Mesendoderm (in vitro differentiated cells): ENCODE measurements at regions not wholly inside any gene's neighbourhood (a gene's known extent, or its start where the extent isn't known, plus 50 kb on each side); places are given as distances from the start of the nearest gene placed in this dataset.

Experiments
- DNase-seq: peaks from one replicate; pipeline ENCODE4 v3.0.0; 2013
- H2AK5ac ChIP-seq: 2 replicates; pipeline ENCODE4 v1.6.1; 2013; ENCODE audit warnings: low read length, inconsistent platforms
- H2BK120ac ChIP-seq: 2 replicates; pipeline ENCODE4 v1.6.1; 2013; ENCODE audit warnings: low read depth, mild to moderate bottlenecking, low read length, moderate library complexity, mixed read lengths
- H2BK15ac ChIP-seq: replicated peaks from 2 replicates; pipeline ENCODE4 v1.6.1; 2013; ENCODE audit warnings: low read depth, mild to moderate bottlenecking, moderate library complexity
- H2BK5ac ChIP-seq: 2 replicates; pipeline ENCODE4 v1.6.1; 2013; ENCODE audit warnings: low read length, inconsistent platforms
- H3K18ac ChIP-seq: 2 replicates; pipeline ENCODE4 v1.6.1; 2013; ENCODE audit warnings: mild to moderate bottlenecking, low read length, mixed read lengths
- H3K23ac ChIP-seq: one replicate; pipeline ENCODE4 v1.6.1; 2013; ENCODE audit warnings: low read length
- H3K27ac ChIP-seq: 2 replicates; pipeline ENCODE4 v1.5.1; 2013; ENCODE audit warnings: low read depth, mild to moderate bottlenecking, inconsistent platforms, low read length, moderate library complexity
- H3K27me3 ChIP-seq: 2 replicates; pipeline ENCODE4 v1.6.1; 2013; ENCODE audit warnings: low read length, control low read depth, mild to moderate bottlenecking, inconsistent platforms; ENCODE audit not compliant: insufficient read depth, poor library complexity
- H3K36me3 ChIP-seq: 2 replicates; pipeline ENCODE4 v1.6.1; 2013; ENCODE audit warnings: low read length, inconsistent platforms; ENCODE audit not compliant: control insufficient read depth, insufficient read depth
- H3K4ac ChIP-seq: one replicate; pipeline ENCODE4 v1.6.1; 2013; ENCODE audit warnings: low read depth, mild to moderate bottlenecking, low read length, moderate library complexity
- H3K4me1 ChIP-seq: 2 replicates; pipeline ENCODE4 v1.6.1; 2013; ENCODE audit warnings: low read depth, low read length, inconsistent platforms; ENCODE audit not compliant: control insufficient read depth
- H3K4me2 ChIP-seq: 2 replicates; pipeline ENCODE4 v1.6.1; 2013; ENCODE audit warnings: low read length
- H3K4me3 ChIP-seq: 2 replicates; pipeline ENCODE4 v1.5.1; 2013; ENCODE audit warnings: mild to moderate bottlenecking, low read length
- H3K56ac ChIP-seq: one replicate; pipeline ENCODE4 v1.6.1; 2013; ENCODE audit warnings: low read length
- H3K79me1 ChIP-seq: 2 replicates; pipeline ENCODE4 v1.6.1; 2013; ENCODE audit warnings: low read length, inconsistent platforms
- H3K79me2 ChIP-seq: 2 replicates; pipeline ENCODE4 v1.6.1; 2013; ENCODE audit warnings: mild to moderate bottlenecking, low read length; ENCODE audit not compliant: control insufficient read depth, insufficient read depth
- H3K9ac ChIP-seq: 2 replicates; pipeline ENCODE4 v1.6.1; 2013; ENCODE audit warnings: low read length, inconsistent platforms
- H4K5ac ChIP-seq: one replicate; pipeline ENCODE4 v1.6.1; 2013; ENCODE audit warnings: low read length
- H4K8ac ChIP-seq: one replicate; pipeline ENCODE4 v1.6.1; 2013; ENCODE audit warnings: low read depth, mild to moderate bottlenecking, control low read depth, low read length, moderate library complexity
- WGBS: extraction: QIAGEN DNeasy Blood & Tissue Kit; methylation state at CpG from one replicate; pipeline ENCODE4 v1.1.7; 2013; ENCODE audit warnings: low lambda C conversion rate, missing lambda C conversion rate; ENCODE audit not compliant: insufficient coverage; ENCODE audit errors: extremely low coverage; 5-methylcytosine and 5-hydroxymethylcytosine counted together

DNA sequence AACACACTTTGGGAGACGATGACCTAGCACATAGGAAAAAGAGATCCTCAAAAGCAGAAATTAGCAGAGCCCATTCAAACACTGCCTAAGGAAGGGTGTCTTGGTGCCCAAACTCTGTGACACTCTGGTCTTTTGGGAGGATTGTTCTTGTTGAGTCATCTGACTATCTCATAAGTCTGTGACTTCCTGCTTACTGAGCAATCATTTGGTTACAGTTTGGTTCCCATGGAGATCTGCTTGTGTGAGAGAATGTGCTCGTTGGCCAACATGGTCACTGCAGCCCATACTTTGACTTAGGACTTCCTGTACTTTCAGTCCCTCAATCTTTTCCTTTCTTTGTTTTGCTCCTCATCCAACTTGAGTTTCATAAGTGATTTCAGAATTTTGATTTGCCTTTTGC, 602.9 kb downstream of the NYAP2 start:
- H2BK15ac ChIP-seq, result no peak overlapping the region
- H3K27me3 ChIP-seq, result no peaks in the 10 kb centered on the region
- no peak overlapping the region for H3K4ac ChIP-seq
- no peaks in the 10 kb centered on the region for H3K36me3 ChIP-seq
- no peak overlapping the region for H3K27ac ChIP-seq
- H3K79me1 ChIP-seq, result no peaks in the 10 kb centered on the region
- no peak overlapping the region for H3K56ac ChIP-seq
- no peak overlapping the region for H3K9ac ChIP-seq
- H4K5ac ChIP-seq, result no peak overlapping the region
- no peak overlapping the region for H3K4me3 ChIP-seq
- H4K8ac ChIP-seq, result no peak overlapping the region
- no peak overlapping the region for H3K23ac ChIP-seq
- no peak overlapping the region for H3K4me2 ChIP-seq
- WGBS, result no CpG with 5 or more reads among the region's 2 CpGs
- no peak overlapping the region for H2BK5ac ChIP-seq
- no peak overlapping the region for H2BK120ac ChIP-seq
- no peaks in the 10 kb centered on the region for H3K4me1 ChIP-seq
- H2AK5ac ChIP-seq, result no peak overlapping the region
- no peak overlapping the region for H3K18ac ChIP-seq
- H3K79me2 ChIP-seq, result no peaks in the 10 kb centered on the region
- DNase-seq, result peak; percentile 89

DNA sequence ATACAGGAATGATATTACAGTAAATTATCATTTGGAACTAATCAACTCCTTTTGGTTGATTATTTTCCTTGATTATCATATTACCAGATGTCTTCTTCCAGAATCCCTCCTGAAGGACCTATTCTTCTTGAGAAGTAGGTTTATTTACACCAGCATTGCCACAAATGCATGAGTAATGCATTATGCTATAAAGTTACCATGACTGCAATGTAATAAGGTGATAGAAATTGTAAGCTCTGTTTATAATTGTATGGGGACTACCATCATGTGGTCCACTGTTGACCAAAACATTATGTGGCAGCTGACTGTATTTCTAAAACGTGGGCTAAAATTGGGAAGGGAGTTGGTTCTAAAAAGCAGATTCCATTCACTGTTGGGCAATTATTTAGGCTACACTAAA, 602.2 kb downstream of the NYAP2 start:
- no peak overlapping the region for H3K18ac ChIP-seq
- no peaks in the 10 kb centered on the region for H3K36me3 ChIP-seq
- H3K4me3 ChIP-seq, result no peak overlapping the region
- no peaks in the 10 kb centered on the region for H3K27me3 ChIP-seq
- H3K9ac ChIP-seq, result no peak overlapping the region
- H3K4me2 ChIP-seq, result no peak overlapping the region
- no peak overlapping the region for H3K27ac ChIP-seq
- WGBS, result no CpG with 5 or more reads among the region's 1 CpG
- no peak overlapping the region for H2BK15ac ChIP-seq
- H3K79me2 ChIP-seq, result no peaks in the 10 kb centered on the region
- no peaks in the 10 kb centered on the region for H3K4me1 ChIP-seq
- H3K56ac ChIP-seq, result no peak overlapping the region
- no peak overlapping the region for H4K5ac ChIP-seq
- DNase-seq, result no peak
- H2BK120ac ChIP-seq, result no peak overlapping the region
- H3K4ac ChIP-seq, result no peak overlapping the region
- H3K79me1 ChIP-seq, result no peaks in the 10 kb centered on the region
- H3K23ac ChIP-seq, result no peak overlapping the region
- H2BK5ac ChIP-seq, result no peak overlapping the region
- H4K8ac ChIP-seq, result no peak overlapping the region
- no peak overlapping the region for H2AK5ac ChIP-seq

DNA sequence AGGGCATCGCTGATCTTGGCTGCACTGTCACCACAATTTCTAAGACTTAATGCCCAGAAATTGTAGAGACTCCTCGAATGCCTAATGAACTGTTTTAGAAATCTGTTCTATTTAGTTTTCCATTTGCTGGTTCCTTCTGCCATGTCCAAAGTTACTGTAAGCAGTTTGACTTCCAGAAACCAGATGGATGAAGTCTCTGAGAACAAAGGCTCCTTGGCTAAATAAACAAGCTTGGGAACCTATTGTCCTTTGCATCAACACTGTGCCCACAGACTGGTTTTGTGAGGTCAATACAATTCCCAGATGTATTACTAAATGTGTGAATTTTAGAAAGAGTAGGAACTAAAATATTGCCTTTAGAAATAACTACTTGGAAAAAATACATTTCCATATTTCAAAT, 600.2 kb downstream of the NYAP2 start:
- Histone ChIP-seq H3K27me3 (no peaks in the 10 kb centered on the region), H2BK15ac (no peak overlapping the region), H3K79me2 (no peaks in the 10 kb centered on the region), H3K36me3 (no peaks in the 10 kb centered on the region), H4K8ac (no peak overlapping the region), H2AK5ac (no peak overlapping the region), H3K4me3 (no peak overlapping the region), H3K9ac (no peak overlapping the region), H2BK120ac (no peak overlapping the region), H2BK5ac (no peak overlapping the region), H3K4me1 (no peaks in the 10 kb centered on the region), H3K56ac (no peak overlapping the region), H3K27ac (no peak overlapping the region), H3K23ac (no peak overlapping the region), H3K18ac (no peak overlapping the region), H4K5ac (no peak overlapping the region), H3K4me2 (no peak overlapping the region), H3K79me1 (no peaks in the 10 kb centered on the region), H3K4ac (no peak overlapping the region)
- DNase-seq, result no peak
- WGBS, result no CpG with 5 or more reads among the region's 2 CpGs

DNA sequence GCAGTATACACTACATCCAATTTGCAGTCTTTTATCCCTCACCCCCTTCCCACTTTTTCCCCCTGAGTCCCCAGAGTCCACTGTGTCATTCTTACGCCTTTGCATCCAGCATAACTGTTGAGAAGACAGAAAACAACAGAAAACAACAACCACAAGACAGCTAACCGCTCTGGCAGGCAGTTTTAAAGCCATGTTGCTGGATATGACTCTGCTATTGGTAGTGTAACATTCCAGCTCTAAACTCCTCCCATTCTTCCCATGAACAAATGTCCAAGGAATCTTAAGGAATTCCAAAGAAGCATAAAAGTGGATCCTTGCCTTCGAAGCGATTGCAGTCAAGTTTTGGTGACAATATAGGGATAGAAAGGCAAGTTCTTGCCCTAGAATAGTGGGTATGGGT, 599.1 kb downstream of the NYAP2 start:
- Histone ChIP-seq H3K79me1 (no peaks in the 10 kb centered on the region), H3K18ac (no peak overlapping the region), H3K79me2 (no peaks in the 10 kb centered on the region), H2BK120ac (no peak overlapping the region), H3K4me1 (no peaks in the 10 kb centered on the region), H2AK5ac (no peak overlapping the region), H4K8ac (no peak overlapping the region), H4K5ac (no peak overlapping the region), H3K4ac (no peak overlapping the region), H3K56ac (no peak overlapping the region), H3K4me3 (no peak overlapping the region), H3K9ac (no peak overlapping the region), H2BK15ac (no peak overlapping the region), H3K27ac (no peak overlapping the region), H3K27me3 (no peaks in the 10 kb centered on the region), H3K23ac (no peak overlapping the region), H3K4me2 (no peak overlapping the region), H3K36me3 (no peaks in the 10 kb centered on the region), H2BK5ac (no peak overlapping the region)
- no CpG with 5 or more reads among the region's 4 CpGs for WGBS
- peak; percentile 31 for DNase-seq

DNA sequence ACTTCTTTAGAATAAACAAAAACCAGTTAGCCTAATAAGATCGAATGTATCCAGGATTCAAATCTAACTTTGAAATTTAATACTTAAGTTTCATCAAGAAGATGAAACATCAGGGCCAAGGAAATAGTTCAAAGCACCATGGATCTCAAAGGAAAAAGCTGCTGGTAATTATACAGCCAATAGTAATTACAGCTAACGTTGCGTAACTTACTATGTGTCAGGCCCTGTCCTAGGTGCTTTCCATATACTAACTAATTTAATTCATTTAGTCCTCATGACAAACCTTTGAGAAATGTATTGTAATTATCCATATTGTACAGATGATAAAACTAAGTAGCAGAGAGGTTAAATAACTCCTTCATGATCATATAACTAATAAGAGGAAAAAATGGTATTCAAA, 598.6 kb downstream of the NYAP2 start:
- no CpG with 5 or more reads among the region's 3 CpGs for WGBS
- H3K27ac ChIP-seq, result no peak overlapping the region
- no peak overlapping the region for H3K9ac ChIP-seq
- H3K4ac ChIP-seq, result no peak overlapping the region
- H3K4me2 ChIP-seq, result no peak overlapping the region
- H4K8ac ChIP-seq, result no peak overlapping the region
- no peaks in the 10 kb centered on the region for H3K36me3 ChIP-seq
- H3K18ac ChIP-seq, result no peak overlapping the region
- no peak overlapping the region for H4K5ac ChIP-seq
- no peak for DNase-seq
- H3K27me3 ChIP-seq, result no peaks in the 10 kb centered on the region
- H3K23ac ChIP-seq, result no peak overlapping the region
- H3K79me2 ChIP-seq, result no peaks in the 10 kb centered on the region
- H3K79me1 ChIP-seq, result no peaks in the 10 kb centered on the region
- H2BK120ac ChIP-seq, result no peak overlapping the region
- H3K4me3 ChIP-seq, result no peak overlapping the region
- no peak overlapping the region for H2BK5ac ChIP-seq
- H3K56ac ChIP-seq, result no peak overlapping the region
- H3K4me1 ChIP-seq, result no peaks in the 10 kb centered on the region
- no peak overlapping the region for H2AK5ac ChIP-seq
- H2BK15ac ChIP-seq, result no peak overlapping the region

DNA sequence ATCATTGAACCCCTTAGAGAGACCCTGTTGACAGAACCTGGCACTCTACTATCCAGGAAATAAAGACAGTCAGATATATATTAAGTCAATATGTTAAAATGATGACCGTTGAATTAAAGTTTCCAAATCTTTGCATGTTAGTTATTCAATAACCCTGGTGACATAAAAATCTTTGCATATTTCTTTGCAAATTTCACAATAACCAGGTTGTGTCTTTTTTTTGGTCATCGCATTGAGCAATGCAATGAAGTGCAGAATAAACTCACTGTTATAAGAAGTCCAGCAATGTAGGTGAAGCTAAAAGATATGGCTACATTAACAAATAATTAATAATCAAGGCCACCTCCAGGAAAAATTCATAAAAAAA, 596.9 kb downstream of the NYAP2 start:
- Histone ChIP-seq H2BK15ac (no peak overlapping the region), H3K9ac (no peak overlapping the region), H3K18ac (no peak overlapping the region), H2AK5ac (no peak overlapping the region), H3K4me3 (no peak overlapping the region), H2BK120ac (no peak overlapping the region), H2BK5ac (no peak overlapping the region), H3K4ac (no peak overlapping the region), H4K8ac (no peak overlapping the region), H3K36me3 (no peaks in the 10 kb centered on the region), H3K79me1 (no peaks in the 10 kb centered on the region), H3K4me2 (no peak overlapping the region), H3K23ac (no peak overlapping the region), H3K27me3 (no peaks in the 10 kb centered on the region), H3K56ac (no peak overlapping the region), H4K5ac (no peak overlapping the region), H3K4me1 (no peaks in the 10 kb centered on the region), H3K79me2 (no peaks in the 10 kb centered on the region), H3K27ac (no peak overlapping the region)
- no peak for DNase-seq
- WGBS, result no CpG with 5 or more reads among the region's 2 CpGs
